GM19238 (cell line): ENCODE measurements at regions not wholly inside any gene's neighbourhood (a gene's known extent, or its start where the extent isn't known, plus 50 kb on each side); places are given as distances from the start of the nearest gene placed in this dataset.

Experiments used
- DNase-seq: peaks from one replicate; pipeline ENCODE4 v3.0.0; 2011; ENCODE audit warnings: low spot score; ENCODE audit not compliant: insufficient read length

GRCh38 chr10:43880160-43880559 lies 231.5 kb upstream of the ZNF32 start:
- DNase-seq, result no peak

GRCh38 chr10:43879742-43880141 lies 231.1 kb upstream of the ZNF32 start:
- DNase-seq, result no peak

- DNase-seq, result no peak
Observed at GRCh38 chr10:43879162-43879561, 230.5 kb upstream of the ZNF32 start.

- DNase-seq, result no peak
Observed at GRCh38 chr10:43878386-43878785, 229.7 kb upstream of the ZNF32 start.

- no peak for DNase-seq
Observed at GRCh38 chr10:43876976-43877375, 228.3 kb upstream of the ZNF32 start.

- DNase-seq, result no peak
Observed at GRCh38 chr10:43874984-43875383, 226.3 kb upstream of the ZNF32 start.

GRCh38 chr10:43873717-43874116 lies 225.0 kb upstream of the ZNF32 start:
- DNase-seq, result no peak

GRCh38 chr10:43872644-43873043 lies 224.0 kb upstream of the ZNF32 start:
- no peak for DNase-seq

- no peak for DNase-seq
Observed at GRCh38 chr10:43871545-43871944, 222.9 kb upstream of the ZNF32 start.

- DNase-seq, result no peak
Observed at GRCh38 chr10:43870968-43871439, 222.3 kb upstream of the ZNF32 start.

GRCh38 chr10:43869669-43870322 lies 221.1 kb upstream of the ZNF32 start:
- DNase-seq, result no peak

- DNase-seq, result no peak
Observed at GRCh38 chr10:43868952-43869351, 220.3 kb upstream of the ZNF32 start.

- no peak for DNase-seq
Observed at GRCh38 chr10:43867667-43868565, 219.2 kb upstream of the ZNF32 start.

- DNase-seq, result no peak
Observed at GRCh38 chr10:43867113-43867512, 218.4 kb upstream of the ZNF32 start.

- no peak for DNase-seq
Observed at GRCh38 chr10:43866712-43867111, 218.0 kb upstream of the ZNF32 start.

GRCh38 chr10:43865265-43866135 lies 216.8 kb upstream of the ZNF32 start:
- DNase-seq, result no peak

- no peak for DNase-seq
Observed at GRCh38 chr10:43864656-43865055, 216.0 kb upstream of the ZNF32 start.

GRCh38 chr10:43863859-43864591 lies 215.3 kb upstream of the ZNF32 start:
- no peak for DNase-seq

GRCh38 chr10:43863270-43863669 lies 214.6 kb upstream of the ZNF32 start:
- no peak for DNase-seq

GRCh38 chr10:43862756-43863155 lies 214.1 kb upstream of the ZNF32 start:
- no peak for DNase-seq
